Testis (tissue), 2 donors: ENCODE measurements at regions not wholly inside any gene's neighbourhood (a gene's known extent, or its start where the extent isn't known, plus 50 kb on each side); places are given as distances from the start of the nearest gene placed in this dataset.

Experiments
- DNase-seq: peaks from one replicate; pipeline ENCODE4 v3.0.0-alpha.2; 2019
- H3K27ac ChIP-seq, 2 donors: fragments of 200-600 bp; sonication (generic); one replicate each; pipeline ENCODE4 v1.5.1; 2019
- H3K27me3 ChIP-seq: fragments of 200-600 bp; sonication (generic); one replicate; pipeline ENCODE4 v1.5.1; 2019
- H3K36me3 ChIP-seq: fragments of 200-600 bp; sonication (generic); one replicate; pipeline ENCODE4 v1.5.1; 2017; ENCODE audit warnings: low read depth; ENCODE audit errors: missing control alignments
- H3K4me1 ChIP-seq: fragments of 200-600 bp; sonication (generic); one replicate; pipeline ENCODE4 v1.5.1; 2019
- H3K4me3 ChIP-seq, 2 donors: fragments of 200-600 bp; sonication (generic); one replicate each; pipeline ENCODE4 v1.5.1; 2017 to 2019
- H3K9me3 ChIP-seq: fragments of 200-600 bp; sonication (generic); one replicate; pipeline ENCODE4 v1.5.1; 2017
- POLR2A ChIP-seq: fragments of 450-650 bp; IDR thresholded peaks from one replicate; pipeline ENCODE4 v1.6.1; 2017; ENCODE audit warnings: antibody characterized with exemption, mild to moderate bottlenecking, moderate library complexity
- WGBS, 2 donors: methylation state at CpG; one replicate each; pipeline ENCODE4 v1.1.5; 2018; 5-methylcytosine and 5-hydroxymethylcytosine counted together
- intact Hi-C: fragments of 100-400 bp; cut with DNase I; formaldehyde crosslinking; loops from one replicate; pipeline ENCODE4 v1.15.1; 2023; ENCODE audit warnings: low total_unique reads
- TF ChIP-seq, protein P1 (sequence below), 3 experiments: fragments of 450-650 bp in 2 of 3; fragments of 200-600 bp in 1 of 3; sonication (generic) in 1 of 3; IDR thresholded peaks; one replicate each; pipeline ENCODE4 v1.5.1; 2016 to 2019; ENCODE audit warnings: antibody characterized with exemption in 3 of 3, mild to moderate bottlenecking in 2 of 3, moderate library complexity in 1 of 3

DNA sequence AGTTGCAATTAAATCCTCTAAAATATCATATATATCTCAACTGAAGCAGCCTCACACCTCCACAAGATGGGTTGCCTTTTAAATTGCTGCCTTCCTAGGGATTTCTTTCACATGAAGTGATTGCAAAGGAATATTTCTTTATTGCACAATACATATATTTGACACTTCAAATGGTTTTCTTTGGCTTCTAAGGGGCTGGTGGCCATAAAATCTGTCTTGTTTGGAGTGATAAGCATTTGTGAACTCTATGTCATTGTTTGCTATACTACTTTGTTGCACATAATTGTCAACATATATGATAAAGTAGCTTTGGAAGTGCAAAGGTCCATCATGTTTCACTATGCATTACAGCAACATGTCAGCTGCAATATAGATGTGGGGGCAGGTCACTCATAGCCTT, 2380.9 kb downstream of the PCDH9 start:
- Histone ChIP-seq H3K27ac (no peak overlapping the region), H3K4me3 (no peak overlapping the region), H3K36me3 (no peaks in the 10 kb centered on the region), H3K27me3 (no peaks in the 10 kb centered on the region), H3K4me1 (no peaks in the 10 kb centered on the region), H3K9me3 (no peaks in the 10 kb centered on the region)
- DNase-seq, result no peak
- intact Hi-C loops, result no loop called here
- TF ChIP-seq, protein P1, sequence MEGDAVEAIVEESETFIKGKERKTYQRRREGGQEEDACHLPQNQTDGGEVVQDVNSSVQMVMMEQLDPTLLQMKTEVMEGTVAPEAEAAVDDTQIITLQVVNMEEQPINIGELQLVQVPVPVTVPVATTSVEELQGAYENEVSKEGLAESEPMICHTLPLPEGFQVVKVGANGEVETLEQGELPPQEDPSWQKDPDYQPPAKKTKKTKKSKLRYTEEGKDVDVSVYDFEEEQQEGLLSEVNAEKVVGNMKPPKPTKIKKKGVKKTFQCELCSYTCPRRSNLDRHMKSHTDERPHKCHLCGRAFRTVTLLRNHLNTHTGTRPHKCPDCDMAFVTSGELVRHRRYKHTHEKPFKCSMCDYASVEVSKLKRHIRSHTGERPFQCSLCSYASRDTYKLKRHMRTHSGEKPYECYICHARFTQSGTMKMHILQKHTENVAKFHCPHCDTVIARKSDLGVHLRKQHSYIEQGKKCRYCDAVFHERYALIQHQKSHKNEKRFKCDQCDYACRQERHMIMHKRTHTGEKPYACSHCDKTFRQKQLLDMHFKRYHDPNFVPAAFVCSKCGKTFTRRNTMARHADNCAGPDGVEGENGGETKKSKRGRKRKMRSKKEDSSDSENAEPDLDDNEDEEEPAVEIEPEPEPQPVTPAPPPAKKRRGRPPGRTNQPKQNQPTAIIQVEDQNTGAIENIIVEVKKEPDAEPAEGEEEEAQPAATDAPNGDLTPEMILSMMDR (IDR thresholded peaks at IDR 0.05), result no peak
- no peak for TF ChIP-seq POLR2A

DNA sequence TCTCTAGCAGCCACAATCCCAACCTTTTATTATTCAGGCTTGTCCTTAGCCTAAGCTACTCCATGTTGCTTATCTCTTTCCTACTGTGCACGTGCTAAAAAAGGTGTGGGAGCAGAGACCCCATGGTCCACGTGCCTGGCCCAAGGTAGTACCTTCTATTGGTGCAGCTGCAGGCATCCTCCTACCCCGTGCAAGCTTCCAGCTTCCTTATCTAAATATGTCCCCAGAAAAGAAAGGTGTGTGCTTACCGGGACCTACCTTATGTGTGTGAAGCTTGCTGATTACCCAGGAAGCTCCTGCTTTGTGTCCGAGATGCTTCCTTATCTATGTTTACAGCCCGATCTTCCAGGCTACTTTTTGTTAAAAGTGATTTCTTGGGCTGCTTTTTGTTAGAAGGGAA, 2382.4 kb downstream of the PCDH9 start:
- no peaks in the 10 kb centered on the region for H3K9me3 ChIP-seq
- no peaks in the 10 kb centered on the region for H3K36me3 ChIP-seq
- WGBS, 2 donors, result 65 to 67% methylated on average over 6 of the region's 6 CpGs
- no peaks in the 10 kb centered on the region for H3K4me1 ChIP-seq
- intact Hi-C loops, result no loop called here
- no peak overlapping the region for H3K4me3 ChIP-seq
- TF ChIP-seq, protein P1 (IDR thresholded peaks at IDR 0.05), result no peak
- TF ChIP-seq POLR2A, result no peak
- no peaks in the 10 kb centered on the region for H3K27me3 ChIP-seq
- no peak for DNase-seq
- no peak overlapping the region for H3K27ac ChIP-seq

DNA sequence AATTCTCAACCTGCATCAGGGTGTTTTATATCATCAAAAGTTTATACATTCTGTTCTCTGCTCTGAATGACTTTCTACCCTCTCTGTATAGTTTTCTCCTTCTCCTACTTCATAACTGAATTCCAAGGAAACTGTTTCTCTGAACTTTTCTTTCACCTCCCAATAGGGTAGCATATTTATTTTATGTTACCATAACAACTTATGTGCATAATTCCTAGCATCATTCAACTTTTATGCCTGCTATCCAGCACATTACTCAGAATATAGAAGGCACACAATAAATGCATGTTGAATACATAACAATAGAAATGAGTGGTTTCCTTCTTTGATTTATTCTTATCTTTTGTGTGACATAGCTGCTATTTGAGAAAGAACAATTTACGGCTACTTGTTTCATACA, 2385.0 kb downstream of the PCDH9 start:
- TF ChIP-seq, protein P1 (IDR thresholded peaks at IDR 0.05), result no peak
- TF ChIP-seq POLR2A, result no peak
- no peaks in the 10 kb centered on the region for H3K4me1 ChIP-seq
- WGBS, 2 donors, result 0 to 40% methylated on average over 1 of the region's 1 CpG
- H3K4me3 ChIP-seq, result no peak overlapping the region
- no peaks in the 10 kb centered on the region for H3K9me3 ChIP-seq
- intact Hi-C loops, result no loop called here
- H3K36me3 ChIP-seq, result no peaks in the 10 kb centered on the region
- no peak overlapping the region for H3K27ac ChIP-seq
- DNase-seq, result no peak
- no peaks in the 10 kb centered on the region for H3K27me3 ChIP-seq

DNA sequence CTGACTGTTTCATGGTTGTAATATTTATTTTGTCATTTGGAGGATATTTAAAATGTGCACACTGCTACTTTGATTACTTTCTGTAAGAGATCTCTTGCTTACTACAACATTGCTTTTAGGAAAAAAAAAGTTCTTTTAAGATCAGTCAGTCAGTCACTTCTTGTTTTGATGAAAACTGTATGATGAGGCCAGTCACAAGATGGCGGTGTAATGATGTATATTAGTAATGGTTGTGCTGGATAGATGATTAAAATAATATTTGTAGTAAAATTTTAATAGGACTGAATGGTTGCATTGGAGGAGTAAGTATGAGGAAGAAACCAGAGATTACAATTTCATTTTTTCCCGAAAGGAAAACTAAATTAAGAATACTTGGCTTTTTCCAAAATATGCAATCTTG, 2411.1 kb downstream of the PCDH9 start:
- H3K4me3 ChIP-seq, result no peak overlapping the region
- 59 to 69% methylated on average over 2 of the region's 2 CpGs for WGBS, 2 donors
- H3K27ac ChIP-seq, result no peak overlapping the region
- no peaks in the 10 kb centered on the region for H3K9me3 ChIP-seq
- no peaks in the 10 kb centered on the region for H3K4me1 ChIP-seq
- no peaks in the 10 kb centered on the region for H3K27me3 ChIP-seq
- DNase-seq, result no peak
- TF ChIP-seq, protein P1 (IDR thresholded peaks at IDR 0.05), result no peak
- H3K36me3 ChIP-seq, result no peaks in the 10 kb centered on the region
- intact Hi-C loops, result no loop called here

DNA sequence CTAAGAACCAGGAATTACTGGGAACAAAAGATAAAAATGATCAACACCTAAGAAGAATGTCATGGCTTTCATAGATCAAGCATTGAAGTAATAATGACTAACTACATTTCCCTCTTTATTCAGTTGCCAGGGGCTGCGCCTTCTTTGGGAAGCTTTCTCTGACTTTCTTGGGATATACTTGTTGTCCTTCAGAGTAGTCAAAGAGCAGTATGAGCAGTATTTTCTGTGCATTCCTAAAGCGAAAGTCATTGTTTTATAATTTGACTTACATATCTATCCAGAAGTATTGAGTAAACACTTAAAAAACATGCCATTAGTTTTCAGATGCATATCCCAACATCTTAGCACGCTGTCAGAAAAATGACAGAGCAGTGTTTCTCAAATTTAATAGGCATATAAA, 2412.4 kb downstream of the PCDH9 start:
- Histone ChIP-seq H3K4me3 (no peak overlapping the region), H3K4me1 (no peaks in the 10 kb centered on the region), H3K27me3 (no peaks in the 10 kb centered on the region), H3K9me3 (no peaks in the 10 kb centered on the region), H3K27ac (no peak overlapping the region), H3K36me3 (no peaks in the 10 kb centered on the region)
- intact Hi-C loops, result no loop called here
- DNase-seq, result no peak
- WGBS, 2 donors, result 90 to 91% methylated on average over 3 of the region's 3 CpGs
- no peak for TF ChIP-seq POLR2A
- TF ChIP-seq, protein P1 (IDR thresholded peaks at IDR 0.05), result no peak
